Progenitor cell of endocrine pancreas (in vitro differentiated cells): ENCODE measurements at regions not wholly inside any gene's neighbourhood (a gene's known extent, or its start where the extent isn't known, plus 50 kb on each side); places are given as distances from the start of the nearest gene placed in this dataset.
A peak's percentile ranks its signal among the peaks of the same experiment; 100 is the strongest.

Source experiments
- DNase-seq: peaks from one replicate; pipeline ENCODE4 v3.0.0; 2021; ENCODE audit warnings: low spot score; ENCODE audit not compliant: unreplicated experiment
- H3K27ac Mint-ChIP-seq: 2 replicates; pipeline ENCODE4 v1.8.0; 2021; ENCODE audit warnings: mild to moderate bottlenecking, moderate library complexity, mixed read lengths
- H3K27me3 Mint-ChIP-seq: 2 replicates; pipeline ENCODE4 v1.8.0; 2021; ENCODE audit warnings: mixed read lengths
- H3K36me3 Mint-ChIP-seq: 2 replicates; pipeline ENCODE4 v1.8.0; 2022; ENCODE audit warnings: mixed read lengths; ENCODE audit not compliant: insufficient read depth
- H3K4me1 Mint-ChIP-seq: 2 replicates; pipeline ENCODE4 v1.8.0; 2021; ENCODE audit warnings: low read depth, mixed read lengths
- H3K4me3 Mint-ChIP-seq: 2 replicates; pipeline ENCODE4 v1.8.0; 2021; ENCODE audit warnings: low read depth, mild to moderate bottlenecking, moderate library complexity, mixed read lengths
- H3K9me3 Mint-ChIP-seq: 2 replicates; pipeline ENCODE4 v1.8.0; 2021; ENCODE audit warnings: low read depth, mixed read lengths
- CTCF ChIP-seq: fragments of 200-600 bp; sonication (generic); IDR thresholded peaks from one replicate; pipeline ENCODE4 v1.5.0; 2021; ENCODE audit warnings: antibody characterized with exemption, mild to moderate bottlenecking; ENCODE audit not compliant: unreplicated experiment

- H3K9me3 Mint-ChIP-seq, result no peaks in the 10 kb centered on the region
- H3K36me3 Mint-ChIP-seq, result no peaks in the 10 kb centered on the region
- no peak for DNase-seq
- peaks cover 13% of the 10 kb centered on the region for H3K4me1 Mint-ChIP-seq
- no peak overlapping the region for H3K27ac Mint-ChIP-seq
- no peak overlapping the region for H3K4me3 Mint-ChIP-seq
- H3K27me3 Mint-ChIP-seq, result peaks cover 29% of the 10 kb centered on the region
- no peak for TF ChIP-seq CTCF
These were observed 89.5 kb upstream of the CSF3R start for GRCh38 chr1:36572142-36572715.

GRCh38 chr1:36571106-36571505 lies 88.4 kb upstream of the CSF3R start:
- DNase-seq, result no peak
- TF ChIP-seq CTCF, result no peak
- peaks cover 31% of the 10 kb centered on the region for H3K27me3 Mint-ChIP-seq
- H3K36me3 Mint-ChIP-seq, result no peaks in the 10 kb centered on the region
- H3K9me3 Mint-ChIP-seq, result no peaks in the 10 kb centered on the region
- peak overlapping the region; percentile 38 for H3K27ac Mint-ChIP-seq
- peaks cover 16% of the 10 kb centered on the region for H3K4me1 Mint-ChIP-seq
- no peak overlapping the region for H3K4me3 Mint-ChIP-seq

GRCh38 chr1:36570478-36571060 lies 87.9 kb upstream of the CSF3R start:
- H3K27me3 Mint-ChIP-seq, result peaks cover 33% of the 10 kb centered on the region
- no peaks in the 10 kb centered on the region for H3K9me3 Mint-ChIP-seq
- H3K27ac Mint-ChIP-seq, result no peak overlapping the region
- peaks cover 16% of the 10 kb centered on the region for H3K4me1 Mint-ChIP-seq
- no peak overlapping the region for H3K4me3 Mint-ChIP-seq
- DNase-seq, result no peak
- TF ChIP-seq CTCF, result no peak
- no peaks in the 10 kb centered on the region for H3K36me3 Mint-ChIP-seq

- DNase-seq, result no peak
These were observed 87.3 kb upstream of the CSF3R start for GRCh38 chr1:36570006-36570405.

More at GRCh38 chr1:36570006-36570405, 87.3 kb upstream of the CSF3R start:
- no peak for TF ChIP-seq CTCF
- H3K36me3 Mint-ChIP-seq, result no peaks in the 10 kb centered on the region
- no peak overlapping the region for H3K4me3 Mint-ChIP-seq
- no peak overlapping the region for H3K27ac Mint-ChIP-seq
- peaks cover 16% of the 10 kb centered on the region for H3K4me1 Mint-ChIP-seq
- peaks cover 30% of the 10 kb centered on the region for H3K27me3 Mint-ChIP-seq
- no peaks in the 10 kb centered on the region for H3K9me3 Mint-ChIP-seq
